VCaP (cell line): ENCODE measurements at regions not wholly inside any gene's neighbourhood (a gene's known extent, or its start where the extent isn't known, plus 50 kb on each side); places are given as distances from the start of the nearest gene placed in this dataset.
"Not testable (repeated sequence)": the region's sequence is repeated elsewhere in the genome, so short reads cannot be mapped to it uniquely, and the experiment has no call there.

Experiments
- H3K27ac ChIP-seq: fragments of 450-650 bp; 2 replicates; pipeline ENCODE4 v1.5.1; 2017
- CTCF ChIP-seq: fragments of 450-650 bp; conservative IDR thresholded peaks from 2 replicates; pipeline ENCODE4 v1.5.1; 2017; ENCODE audit warnings: mild to moderate bottlenecking, moderate library complexity

DNA sequence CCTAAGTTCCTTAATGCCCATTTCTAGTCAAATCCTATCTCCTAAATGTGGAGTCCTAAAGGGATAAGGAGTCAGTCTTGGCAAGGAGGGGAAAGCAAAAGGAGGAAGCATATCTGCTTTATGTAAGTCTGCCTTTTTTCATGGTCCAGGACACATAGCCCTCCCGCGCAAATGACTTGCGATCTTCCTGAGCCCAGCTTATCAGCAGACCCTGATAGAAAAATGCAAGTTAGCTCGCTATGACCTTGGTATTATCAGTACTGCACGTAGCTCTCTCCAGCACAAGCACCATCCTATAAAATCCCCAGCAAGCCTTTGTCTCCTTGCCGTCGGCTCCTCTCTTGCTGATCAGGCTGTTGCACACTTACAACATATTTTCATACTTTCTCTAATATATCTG lies 281.4 kb upstream of the KCNH7 start:
- no peak overlapping the region for H3K27ac ChIP-seq
- no peak for TF ChIP-seq CTCF

GRCh38 chr2:163086940-163087339 lies 248.4 kb upstream of the KCNH7 start:
- H3K27ac ChIP-seq = no peak overlapping the region
- no peak for TF ChIP-seq CTCF

- H3K27ac ChIP-seq = not testable (repeated sequence)
Measured at GRCh38 chr2:163085366-163086024, 246.9 kb upstream of the KCNH7 start.

DNA sequence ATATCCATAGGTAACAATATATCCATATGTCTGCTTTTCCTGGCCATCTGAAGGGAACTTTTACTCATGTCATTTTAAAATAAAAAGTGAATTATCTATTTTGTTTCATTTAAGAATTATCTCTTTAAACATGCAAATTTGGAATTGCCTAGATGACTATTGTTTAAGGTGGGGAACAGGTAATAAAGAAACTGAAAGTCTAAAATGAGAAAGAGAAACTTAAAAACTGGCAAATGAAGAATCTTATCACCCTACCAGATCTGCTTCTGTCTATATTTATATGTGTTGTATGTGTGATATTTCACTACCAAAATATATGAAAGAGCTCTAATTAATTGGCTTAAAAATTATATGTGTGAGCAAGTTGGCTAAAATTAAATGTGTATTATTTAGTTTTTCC lies 243.2 kb upstream of the KCNH7 start:
- no peak for TF ChIP-seq CTCF
- H3K27ac ChIP-seq = no peak overlapping the region

GRCh38 chr2:163077241-163077640 lies 238.7 kb upstream of the KCNH7 start:
- no peak overlapping the region for H3K27ac ChIP-seq
- no peak for TF ChIP-seq CTCF

DNA sequence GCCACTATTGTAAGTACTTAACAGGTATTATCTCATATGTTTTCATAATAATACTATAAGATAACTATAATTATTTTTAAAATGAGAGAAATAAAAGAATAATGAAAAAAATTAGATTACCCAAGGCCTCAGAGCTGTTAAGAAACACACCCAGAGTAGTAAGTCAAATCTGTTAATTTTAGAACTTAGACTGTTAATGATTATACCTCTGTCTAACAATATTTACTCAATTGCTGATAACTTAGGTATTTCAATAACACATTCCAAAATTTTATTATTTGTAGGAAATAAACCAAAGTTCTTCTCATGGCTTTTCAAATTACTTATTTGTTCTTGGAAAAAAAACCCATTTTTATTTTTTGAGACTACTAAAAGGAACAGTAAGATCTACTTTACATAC lies 227.5 kb upstream of the KCNH7 start:
- no peak overlapping the region for H3K27ac ChIP-seq
- no peak for TF ChIP-seq CTCF

GRCh38 chr2:163062524-163062923 lies 224.0 kb upstream of the KCNH7 start:
- no peak overlapping the region for H3K27ac ChIP-seq
- no peak for TF ChIP-seq CTCF

GRCh38 chr2:163046615-163047014 lies 208.0 kb upstream of the KCNH7 start:
- no peak for TF ChIP-seq CTCF
- H3K27ac ChIP-seq = no peak overlapping the region
